Kasumi-1 (cell line): ENCODE measurements at regions not wholly inside any gene's neighbourhood (a gene's known extent, or its start where the extent isn't known, plus 50 kb on each side); places are given as distances from the start of the nearest gene placed in this dataset.
"Not testable (repeated sequence)": the region's sequence is repeated elsewhere in the genome, so short reads cannot be mapped to it uniquely, and the experiment has no call there.

Experiments
- DNase-seq, 2 experiments: peaks; one replicate each; lab custom pipeline; 2025; lab: John Stamatoyannopoulos, UW

DNA sequence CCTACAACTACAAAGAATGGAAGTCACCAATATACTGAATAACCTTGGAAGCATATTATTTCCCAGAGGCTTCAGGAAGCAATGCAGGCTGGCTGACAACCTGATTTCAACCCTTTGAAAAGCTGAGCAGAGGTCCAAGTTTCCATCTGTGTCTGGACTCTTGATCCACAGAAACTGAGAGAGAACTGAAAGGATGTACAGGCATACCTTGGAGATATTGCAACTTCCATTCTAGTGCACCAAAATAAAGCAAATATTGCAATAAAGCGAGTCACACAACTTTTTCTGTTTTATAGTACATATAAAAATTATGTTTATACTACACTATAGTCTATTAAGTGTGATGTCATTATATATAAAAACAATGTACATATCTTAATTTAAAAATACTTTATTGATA is 85.3 kb downstream of the TYW3 start:
- no peak for DNase-seq

DNA sequence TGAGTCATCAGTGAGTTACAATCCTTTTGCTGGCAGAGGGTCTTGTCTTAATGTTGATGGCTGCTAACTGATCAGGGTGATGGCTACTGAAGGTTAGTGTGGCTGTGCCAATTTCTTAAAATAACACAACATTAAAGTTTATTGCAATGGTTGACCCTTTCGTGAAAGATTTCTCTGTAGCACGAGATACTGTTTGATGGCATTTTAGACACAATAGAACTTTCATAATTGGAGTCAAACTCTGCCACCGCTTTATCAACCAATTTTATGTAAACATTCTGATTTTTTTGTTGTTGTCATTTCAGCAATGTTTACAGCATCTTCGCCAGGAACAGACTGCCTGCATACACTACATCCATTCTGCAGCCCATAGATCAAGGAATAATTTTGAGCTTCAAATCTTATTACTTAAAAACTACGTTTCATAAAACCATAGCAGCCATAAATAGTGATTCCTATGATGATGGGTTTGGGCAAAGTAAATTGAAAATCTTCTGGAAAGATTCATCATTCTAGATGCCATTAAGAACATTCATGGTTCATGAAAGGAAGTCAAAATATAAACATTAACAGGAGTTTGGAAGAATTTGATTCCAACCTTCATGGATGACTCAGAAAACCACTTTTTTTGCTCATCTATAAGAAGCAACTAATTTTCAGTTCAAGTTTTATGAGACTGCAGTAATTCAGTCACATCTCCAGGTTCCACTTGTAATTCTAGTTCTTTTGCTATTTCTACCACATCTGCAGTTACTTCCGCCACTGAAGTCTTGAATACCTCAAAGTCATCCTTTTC is 85.9 kb downstream of the TYW3 start:
- DNase-seq: no peak

DNA sequence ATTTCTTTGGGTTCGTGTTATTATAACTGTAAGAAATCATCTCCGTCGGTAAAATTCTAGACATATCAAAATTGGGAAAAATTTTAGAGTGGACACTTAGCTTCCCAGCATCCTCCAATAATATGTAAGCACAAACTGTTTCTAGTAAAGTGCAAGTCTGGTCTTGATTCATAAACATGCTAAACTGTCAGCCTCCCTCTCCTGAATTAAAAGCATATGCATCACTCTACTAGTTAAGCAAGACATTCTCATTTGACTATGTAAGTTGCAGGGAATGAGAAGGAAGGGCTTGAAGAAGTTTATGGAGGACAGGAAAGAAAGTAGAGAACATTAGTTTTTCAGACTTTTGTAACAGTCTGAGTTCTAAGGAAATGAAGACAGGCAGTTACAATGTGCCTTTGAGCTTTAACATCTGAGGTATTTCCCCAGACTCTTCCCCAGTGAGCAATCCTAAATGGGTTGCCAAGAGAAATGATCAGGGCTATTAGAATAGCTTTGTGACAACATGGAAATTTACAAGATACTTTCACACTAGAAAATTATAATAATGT is 90.0 kb downstream of the TYW3 start:
- no peak for DNase-seq

DNA sequence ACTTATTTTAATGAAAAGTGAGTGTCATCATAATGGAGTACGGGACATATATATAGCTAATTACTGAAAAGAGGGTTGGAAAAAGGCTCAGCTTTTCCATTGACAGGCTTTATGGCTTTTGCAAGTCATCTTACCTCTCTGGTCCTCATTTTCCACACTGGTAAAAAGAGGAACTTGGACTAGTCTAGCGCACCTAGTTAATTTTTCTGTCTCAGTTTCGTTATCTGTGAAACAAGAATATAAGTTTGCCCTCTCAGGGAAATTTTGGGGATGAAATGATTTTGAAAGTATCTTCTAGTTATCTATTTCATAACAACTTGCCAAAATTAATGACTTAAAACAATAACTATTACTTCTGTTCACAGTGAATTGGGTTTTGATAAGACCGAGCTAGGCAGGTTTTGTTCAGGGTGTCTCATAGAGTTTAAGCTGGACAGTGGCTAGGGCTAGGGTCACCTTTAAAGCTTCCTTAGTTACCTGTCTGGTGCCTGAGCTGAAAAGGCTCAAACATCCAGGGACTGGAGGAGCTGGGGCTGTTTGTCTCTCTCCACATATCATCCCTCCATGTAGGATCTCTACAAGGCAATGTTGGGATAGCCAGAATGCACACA is 91.7 kb downstream of the TYW3 start:
- no peak for DNase-seq

DNA sequence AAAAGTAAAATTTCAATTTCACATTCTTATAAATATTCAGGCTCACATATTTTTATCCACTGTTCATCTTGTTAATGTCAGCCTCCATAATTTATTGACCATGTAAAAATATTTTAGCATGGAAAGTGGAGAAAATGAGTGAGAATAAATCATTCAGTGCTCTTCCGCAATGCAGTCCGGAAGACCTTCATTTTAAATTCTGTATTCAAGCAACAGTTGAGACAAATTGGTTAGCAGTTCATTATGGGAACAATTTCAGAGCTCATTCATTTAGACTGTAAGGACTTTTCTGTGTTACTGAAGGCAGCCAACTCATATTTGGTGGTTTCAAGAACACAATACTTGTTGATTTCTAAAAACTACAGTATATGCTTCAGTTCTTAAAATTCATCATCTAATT is 97.8 kb downstream of the TYW3 start:
- no peak for DNase-seq

DNA sequence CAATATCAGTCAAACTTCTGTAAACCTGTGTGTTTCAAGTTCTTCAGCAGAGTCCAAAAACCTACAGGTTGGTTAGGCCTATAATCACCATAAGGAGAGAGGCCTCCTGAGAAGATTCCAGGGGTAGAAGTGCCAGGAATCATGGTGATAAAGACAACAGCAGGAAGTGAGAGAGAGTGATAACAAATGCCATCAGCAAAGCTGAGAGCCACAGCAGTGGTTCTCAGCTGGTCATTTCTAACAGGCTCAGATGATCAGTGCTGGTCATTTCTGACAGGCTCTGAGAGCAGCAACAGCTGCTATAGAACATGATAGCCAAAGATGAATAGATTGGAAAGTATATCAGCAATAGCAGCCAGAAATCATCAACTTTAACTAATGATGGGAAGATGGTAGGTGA is 101.3 kb downstream of the TYW3 start:
- no peak for DNase-seq

DNA sequence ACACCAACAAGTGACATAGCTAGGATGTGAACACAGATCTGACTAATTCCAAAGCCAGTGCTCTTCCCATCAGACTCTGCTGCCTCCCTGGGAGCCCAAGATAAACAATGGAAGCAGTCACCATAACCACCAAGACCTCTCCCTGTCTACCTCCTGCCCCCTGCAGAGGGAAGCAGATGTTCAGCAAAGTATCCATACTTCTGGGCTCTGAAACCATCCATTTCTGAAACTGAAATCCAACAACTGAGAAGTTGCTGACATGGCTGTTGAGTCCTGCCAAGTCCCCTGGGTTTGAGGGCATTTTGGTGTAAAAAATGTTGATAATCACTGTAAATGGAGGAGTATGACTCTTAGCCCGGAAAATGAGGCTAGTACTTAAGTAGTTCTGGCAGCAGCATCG is 102.1 kb downstream of the TYW3 start:
- no peak for DNase-seq

DNA sequence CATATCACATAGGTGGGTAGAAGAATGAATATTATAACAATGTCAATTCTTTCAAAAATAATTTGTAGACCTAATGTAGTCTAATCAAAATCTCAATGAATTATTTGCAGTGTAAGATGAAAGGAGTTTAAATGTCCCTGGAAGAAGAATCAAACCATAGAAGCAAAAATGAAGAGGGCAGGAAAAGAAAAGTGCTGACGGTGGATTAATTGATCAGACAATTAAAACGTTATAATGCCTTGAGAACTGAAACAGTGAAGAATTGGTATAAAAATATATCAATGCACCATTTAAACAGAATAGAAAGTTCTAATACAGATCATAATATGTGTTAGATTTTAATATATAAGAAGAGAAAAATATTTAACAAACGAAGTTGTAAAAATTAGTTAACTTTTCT is 109.8 kb downstream of the TYW3 start:
- no peak for DNase-seq

DNA sequence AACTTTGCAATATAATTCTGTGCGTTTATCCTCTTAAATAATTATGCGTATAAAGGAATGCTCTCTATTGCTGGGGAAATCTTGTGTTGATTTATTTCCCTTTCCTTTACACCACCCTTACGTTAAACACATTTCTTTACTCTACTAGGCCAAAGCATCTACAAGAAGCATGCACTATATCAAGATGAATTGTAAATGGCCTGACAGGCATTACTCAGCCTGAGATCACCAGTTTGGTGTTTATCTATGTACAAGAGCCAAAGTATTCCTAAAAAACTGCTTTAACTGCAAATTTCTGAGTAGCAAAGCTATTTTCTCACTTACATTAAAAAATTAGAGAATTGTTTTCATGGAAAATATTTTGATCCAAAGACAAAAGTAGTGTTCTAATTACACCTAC is 114.8 kb downstream of the TYW3 start:
- DNase-seq: no peak

DNA sequence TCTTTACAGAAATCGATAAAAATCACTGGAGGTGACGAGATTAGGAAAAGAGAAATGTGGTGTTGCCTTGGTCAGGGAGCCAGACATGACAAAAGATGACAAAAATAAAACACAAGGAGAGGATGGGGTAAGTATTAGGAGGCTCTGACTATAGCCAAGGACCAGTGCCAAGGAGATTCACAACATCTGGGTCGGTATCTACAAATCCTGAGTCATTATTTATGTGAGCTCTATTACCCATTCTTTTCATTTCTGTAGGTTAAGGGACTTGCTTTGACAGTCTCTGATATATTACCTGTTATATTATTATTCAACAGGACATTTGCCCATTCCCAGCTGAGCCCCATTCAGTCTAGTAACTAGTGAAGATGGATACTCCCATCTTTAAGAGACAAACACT is 120.8 kb downstream of the TYW3 start:
- no peak for DNase-seq

DNA sequence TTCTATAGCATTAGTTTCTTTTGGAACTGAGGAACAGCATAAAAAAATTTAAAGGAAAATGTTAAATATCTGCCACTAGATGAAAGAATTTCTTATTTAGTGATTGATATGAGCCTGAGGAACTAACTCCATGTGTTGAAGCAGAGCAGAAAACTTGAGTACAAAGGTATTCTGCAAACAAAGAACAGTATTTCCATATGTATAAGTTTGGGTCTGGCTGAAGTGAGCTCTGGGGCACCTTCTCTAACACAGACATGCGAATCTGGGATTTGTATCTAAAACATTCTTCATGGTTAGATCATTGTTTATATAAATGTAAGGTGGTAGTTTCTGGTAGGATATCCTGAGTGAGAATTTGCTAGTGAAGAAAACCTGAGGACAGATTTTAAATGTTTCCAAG is 123.2 kb downstream of the TYW3 start:
- DNase-seq: no peak

DNA sequence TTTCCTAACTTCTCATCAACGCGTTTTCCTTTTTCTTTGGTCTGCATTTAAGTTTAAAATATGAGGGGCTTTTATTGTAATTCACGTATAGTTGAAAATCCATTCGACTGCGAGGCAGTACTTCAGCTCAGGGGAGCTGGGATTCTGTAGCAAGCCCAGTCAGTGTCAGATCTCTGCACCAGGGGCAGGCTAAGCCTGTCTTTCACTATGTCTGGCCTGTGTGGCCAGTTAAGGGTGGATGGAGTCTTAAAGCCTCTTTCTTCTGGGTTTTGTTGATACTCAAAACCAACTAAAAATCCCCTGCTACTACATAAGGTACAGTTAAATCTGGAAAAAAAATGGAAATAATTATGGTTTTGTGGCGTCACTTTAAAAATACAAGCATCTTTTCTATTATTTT is 124.7 kb downstream of the TYW3 start:
- no peak for DNase-seq

DNA sequence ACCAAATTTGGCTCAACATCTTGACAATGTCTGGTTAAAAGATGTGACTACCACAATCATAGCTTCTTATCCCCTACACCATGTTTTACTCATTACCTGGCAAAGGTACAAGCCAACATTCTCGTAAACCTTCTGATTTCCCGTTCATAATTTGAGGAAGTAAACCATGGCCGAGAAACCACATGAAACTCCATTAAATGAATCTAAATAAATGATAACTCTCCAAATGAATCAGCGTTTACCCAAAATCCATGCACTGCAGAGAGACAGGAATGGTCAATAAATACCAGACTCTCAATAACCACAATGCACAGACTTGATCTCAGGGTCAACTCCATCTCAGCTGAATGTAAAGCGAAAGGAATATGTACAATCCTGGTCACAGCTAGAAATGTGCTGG is 125.2 kb downstream of the TYW3 start:
- no peak for DNase-seq

DNA sequence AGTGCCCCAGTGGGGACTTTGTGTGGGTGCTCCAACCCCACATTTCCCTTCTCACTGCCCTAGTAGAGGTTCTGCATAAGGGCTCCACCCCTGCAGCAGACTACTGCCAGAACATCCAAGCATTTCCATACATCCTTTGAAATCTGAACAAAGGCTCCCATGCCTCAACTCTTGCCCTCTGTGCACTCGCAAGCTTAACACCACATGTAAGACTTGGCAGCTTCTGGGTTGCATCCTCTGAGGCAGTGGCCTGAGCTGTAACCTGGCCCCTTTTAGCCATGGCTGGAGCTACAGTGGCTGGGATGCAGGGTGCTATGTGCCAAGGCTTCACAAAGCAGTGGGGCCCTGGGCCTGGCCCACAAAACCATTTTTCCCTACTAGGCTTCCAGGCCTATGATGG is 128.9 kb downstream of the TYW3 start:
- no peak for DNase-seq

DNA sequence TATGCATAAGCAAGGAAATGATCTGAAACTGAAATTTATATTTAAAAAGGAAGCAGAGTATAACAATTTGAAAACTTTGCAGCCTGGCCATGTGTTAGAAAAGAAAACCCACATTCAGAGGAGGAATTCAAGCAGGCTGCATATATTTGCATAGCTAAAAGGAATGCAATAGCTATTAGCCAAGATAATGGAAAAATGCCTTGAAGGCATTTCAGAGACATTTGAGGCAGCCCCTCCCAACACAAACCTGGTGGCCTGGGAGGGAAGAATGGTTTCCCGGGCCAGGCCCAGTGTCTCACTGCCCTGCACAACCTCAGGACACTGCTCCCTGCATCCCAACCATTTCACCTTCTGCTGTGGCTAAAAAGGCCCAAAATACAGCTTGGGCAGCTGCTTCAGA is 136.8 kb downstream of the TYW3 start:
- no peak for DNase-seq

DNA sequence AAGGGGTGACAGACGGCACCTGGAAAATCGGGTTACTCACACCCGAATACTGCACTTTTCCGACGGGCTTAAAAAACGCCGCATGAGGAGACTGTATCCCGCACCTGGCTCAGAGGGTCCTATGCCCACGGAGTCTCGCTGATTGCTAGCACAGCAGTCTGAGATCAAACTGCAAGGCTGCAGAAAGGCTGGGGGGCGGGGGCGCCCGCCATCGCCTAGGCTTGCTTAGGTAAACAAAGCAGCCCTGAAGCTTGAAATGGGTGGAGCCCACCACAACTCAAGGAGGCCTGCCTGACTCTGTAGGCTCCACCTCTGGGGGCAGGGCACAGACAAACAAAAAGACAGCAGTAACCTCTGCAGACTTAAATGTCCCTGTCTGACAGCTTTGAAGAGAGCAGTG is 144.4 kb downstream of the TYW3 start:
- DNase-seq: not testable (repeated sequence)

DNA sequence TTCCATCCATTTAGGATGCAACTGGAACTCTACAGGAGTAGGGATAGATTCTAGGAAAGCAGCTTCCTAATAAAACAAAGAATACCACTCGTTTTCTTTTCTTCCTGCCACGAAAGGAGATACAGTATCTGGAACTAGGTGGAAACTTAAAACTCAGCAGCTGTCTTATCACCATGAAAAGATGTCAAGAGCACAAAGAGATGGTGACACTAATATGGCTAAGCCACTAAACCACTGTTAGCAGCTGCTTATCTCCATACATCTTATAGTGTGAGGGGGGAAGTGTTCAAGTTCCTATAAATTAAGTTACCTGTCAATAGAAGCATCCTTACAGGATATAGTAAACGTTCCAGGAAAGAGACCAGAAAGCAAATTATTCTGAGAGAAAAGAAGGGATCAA is 162.5 kb downstream of the TYW3 start:
- no peak for DNase-seq

DNA sequence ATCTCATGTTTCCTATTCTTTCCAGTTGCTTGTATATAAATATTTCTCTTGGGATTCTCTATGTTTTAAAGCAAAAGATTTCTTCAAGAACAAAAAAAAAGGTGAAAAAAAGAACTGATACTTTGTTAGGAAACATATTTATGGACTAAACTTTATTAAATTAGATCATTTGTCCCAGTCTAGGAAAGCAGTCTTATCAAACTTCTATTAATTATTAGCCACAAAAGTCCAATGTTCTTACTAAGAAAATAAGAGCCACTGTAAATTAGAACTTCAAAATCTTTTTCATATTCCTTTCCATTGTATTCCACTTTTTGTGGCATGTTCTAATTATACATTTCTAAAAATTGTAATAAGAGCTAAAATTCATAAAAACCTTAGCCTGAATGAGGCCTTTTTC is 175.2 kb downstream of the TYW3 start:
- no peak for DNase-seq

DNA sequence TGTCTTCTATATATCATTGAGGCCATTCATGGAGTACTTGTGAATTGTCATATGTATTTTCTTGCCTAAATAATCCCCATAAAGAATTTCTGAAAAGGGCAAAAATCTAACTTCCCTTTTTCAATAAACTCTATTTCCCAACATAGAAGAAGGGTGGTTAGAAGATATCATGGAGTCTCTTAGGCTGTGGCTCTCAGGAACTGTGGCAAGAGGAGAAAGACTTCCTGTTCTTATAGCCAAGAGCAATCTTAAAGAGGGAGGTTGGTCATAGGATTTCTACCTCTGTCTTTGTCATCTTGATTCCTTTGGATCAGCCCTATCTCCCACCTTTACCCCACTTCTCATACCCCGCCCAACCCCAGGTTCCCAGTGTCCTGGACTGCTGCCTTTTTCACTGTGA is 175.8 kb downstream of the TYW3 start:
- peak; percentile 92 to 93 for DNase-seq

DNA sequence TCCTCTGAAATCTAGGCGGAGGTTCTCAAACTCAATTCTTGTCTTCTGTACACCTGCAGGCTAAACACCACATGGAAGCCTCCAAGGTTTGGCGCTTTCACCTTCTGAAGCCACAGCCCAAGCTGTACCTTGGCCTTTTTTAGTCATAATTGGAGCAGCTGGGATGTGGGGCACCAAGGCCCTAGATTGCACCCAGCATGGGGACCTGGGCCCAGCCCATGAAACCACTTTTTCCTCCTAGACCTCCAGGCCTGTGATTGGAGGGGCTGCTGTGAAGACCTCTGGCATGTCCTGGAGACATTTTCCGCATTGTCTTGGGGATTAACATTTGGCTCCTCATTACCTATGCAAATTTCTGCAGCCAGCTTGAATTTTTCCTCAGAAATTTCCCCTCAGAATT is 181.0 kb downstream of the TYW3 start:
- DNase-seq: no peak

DNA sequence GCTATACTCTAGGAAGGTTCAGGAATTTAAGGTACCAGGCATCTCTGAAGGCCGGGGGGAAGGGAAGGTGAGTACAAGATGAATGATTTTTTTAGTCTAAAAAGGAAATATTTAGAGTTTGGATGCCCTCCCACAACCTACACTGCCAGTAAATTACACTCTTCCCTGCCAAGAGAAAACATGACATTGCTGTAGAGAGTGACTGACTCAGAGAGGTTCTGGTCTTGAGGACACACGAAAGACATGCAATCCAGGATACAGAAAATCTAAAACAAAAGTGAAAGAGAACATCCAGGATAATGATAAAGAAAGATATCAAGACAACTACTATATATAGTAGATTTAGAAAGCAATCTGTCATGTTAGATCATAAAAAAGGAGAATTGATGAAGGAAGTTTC is 200.5 kb downstream of the TYW3 start:
- DNase-seq: no peak

DNA sequence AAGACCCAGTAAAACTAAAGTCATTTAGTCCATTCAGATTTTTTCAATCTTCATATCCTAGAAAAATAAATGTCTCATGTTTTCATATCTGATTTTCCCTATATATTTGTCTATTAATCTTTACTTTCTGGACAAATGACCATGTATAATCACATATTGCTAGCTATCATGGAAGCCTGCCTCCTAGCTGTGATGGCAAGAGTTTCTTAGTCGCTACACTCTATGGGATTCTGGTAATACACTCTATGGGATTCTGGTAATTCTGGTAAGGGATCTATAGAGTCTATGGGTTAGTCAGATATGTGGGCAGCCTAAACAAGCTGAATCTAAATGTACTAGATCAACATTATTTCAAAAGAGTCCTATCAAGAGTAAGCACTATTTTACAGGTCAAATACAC is 198.7 kb upstream of the LHX8 start:
- DNase-seq: no peak

DNA sequence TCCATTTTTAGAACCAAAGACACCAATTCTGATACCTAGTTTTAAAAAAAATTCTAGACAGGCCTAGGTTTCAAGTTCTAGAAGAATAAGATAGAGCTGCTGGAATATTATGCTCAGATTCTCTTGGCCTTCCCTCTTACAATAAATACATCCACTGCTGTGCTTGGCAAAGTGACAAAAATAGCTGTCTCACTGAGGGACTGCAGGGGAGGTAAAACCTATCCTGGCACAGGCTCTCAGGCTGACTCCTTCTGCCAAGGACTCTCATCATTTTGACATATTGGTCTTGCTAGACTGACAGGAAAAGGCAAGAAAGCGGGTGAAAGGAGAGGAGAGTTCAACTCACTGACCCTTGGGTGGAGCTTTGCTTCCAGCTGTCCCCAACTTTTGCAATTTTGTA is 197.0 kb upstream of the LHX8 start:
- DNase-seq: no peak

DNA sequence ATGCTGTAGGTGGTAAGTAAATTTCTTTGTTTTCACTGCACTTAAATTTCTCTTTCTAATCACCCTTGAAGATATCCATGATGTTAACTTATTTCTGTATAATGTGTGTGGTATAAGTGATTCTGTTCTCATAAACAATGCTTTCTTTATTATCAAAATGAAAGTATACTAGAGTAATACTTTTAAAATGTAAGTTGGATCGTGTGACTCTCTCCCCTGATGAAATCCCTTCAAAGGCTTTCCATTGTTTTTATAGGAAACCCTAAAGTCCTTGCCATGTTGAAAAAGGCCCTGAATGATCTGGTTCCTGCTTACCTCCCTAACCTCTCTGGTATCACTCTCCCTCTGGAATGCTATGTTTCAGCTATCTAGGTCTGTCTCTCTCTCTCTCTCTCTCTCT is 191.1 kb upstream of the LHX8 start:
- no peak for DNase-seq
